Inflammatory macrophage treated with lipopolysaccharide for 1 hour (primary cell): ENCODE measurements at regions not wholly inside any gene's neighbourhood (a gene's known extent, or its start where the extent isn't known, plus 50 kb on each side); places are given as distances from the start of the nearest gene placed in this dataset.
"Not testable (repeated sequence)": the region's sequence is repeated elsewhere in the genome, so short reads cannot be mapped to it uniquely, and the experiment has no call there.

Experiments used
- DNase-seq, 2 donors: peaks; one replicate each; pipeline ENCODE4 v3.0.0-alpha.2; 2020 to 2022

DNA sequence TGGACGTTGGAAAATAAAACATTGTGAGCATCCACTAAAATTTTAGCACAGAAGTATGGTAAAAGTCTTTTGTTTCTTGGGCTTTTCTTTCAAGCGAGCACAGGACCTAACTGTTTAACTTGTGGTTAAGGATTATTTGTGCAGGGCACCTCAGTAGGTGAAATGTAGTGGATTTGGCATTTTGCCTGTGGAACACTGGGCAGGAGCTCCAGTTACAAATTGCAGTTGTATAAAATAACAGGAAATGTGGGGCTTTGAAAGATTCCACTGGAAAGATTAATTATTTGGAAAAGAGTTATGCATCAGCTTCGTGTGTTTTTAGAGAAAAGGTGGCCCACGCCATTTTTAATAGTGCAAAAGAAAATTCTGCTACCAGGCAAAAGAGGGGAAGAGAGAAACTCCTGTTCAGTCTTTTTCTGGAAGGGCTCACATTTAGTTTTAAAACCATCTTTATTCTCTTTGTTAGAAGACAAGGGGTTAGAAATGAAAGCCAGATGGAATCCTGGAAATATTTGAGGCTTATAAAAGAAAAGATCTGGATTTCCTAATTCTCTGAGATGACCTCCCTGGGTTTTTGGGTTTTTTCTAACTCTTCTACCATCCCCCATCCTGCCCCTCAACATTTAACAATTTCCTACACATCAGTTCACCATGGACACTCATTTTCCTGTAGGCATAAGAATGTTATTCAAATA lies 144.3 kb upstream of the SERTAD2 start:
- no peak for DNase-seq

DNA sequence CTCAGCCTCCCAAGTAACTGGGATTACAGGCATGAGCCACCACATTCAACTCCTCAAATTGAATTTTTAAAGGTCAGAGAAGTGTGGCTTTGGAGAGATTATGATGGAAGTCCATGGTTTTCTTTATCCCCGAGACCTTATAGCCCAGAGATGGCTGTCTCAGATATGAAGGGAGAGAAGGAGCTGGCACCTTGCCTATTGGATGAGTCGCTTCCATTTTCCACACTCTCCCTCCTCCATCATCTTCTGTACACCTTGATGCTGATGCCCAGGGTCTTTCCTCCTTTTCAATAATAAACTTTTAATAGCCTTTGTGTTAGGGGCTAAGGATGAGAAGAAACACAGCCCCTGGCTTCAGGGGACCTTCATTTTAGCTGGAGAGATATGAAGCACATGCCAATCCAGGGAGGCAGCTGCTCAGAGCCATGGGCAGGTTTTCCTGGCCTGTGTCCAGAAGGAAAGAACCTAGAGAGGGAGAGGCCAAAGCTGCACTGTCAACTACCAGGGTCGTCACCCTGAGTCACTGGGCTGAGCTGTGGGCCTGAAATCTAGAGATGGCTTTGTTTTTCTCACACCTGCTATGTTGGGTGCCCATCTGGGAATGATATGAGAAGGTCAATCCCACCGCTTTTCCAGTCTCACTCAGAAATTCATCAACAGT lies 146.0 kb upstream of the SERTAD2 start:
- DNase-seq = no peak

DNA sequence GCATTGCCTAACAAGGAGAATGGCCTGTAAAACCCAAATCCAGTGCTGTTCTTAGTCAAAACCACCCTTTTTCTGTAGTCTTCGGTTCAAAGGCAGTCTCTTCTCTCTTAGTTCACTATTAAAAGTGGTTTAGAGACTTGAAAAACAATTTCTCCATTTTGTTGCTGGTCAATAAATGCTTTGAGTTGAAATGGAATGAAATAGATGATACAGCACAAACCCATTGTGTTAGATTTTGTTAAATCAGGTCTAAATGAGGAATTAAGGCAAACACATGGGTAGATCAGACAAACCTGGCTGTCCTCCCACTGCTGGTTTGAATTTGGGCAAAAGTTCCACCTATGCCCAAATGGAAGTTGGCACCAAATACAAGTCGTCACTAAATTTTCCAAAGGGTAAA lies 150.1 kb upstream of the SERTAD2 start:
- no peak for DNase-seq

DNA sequence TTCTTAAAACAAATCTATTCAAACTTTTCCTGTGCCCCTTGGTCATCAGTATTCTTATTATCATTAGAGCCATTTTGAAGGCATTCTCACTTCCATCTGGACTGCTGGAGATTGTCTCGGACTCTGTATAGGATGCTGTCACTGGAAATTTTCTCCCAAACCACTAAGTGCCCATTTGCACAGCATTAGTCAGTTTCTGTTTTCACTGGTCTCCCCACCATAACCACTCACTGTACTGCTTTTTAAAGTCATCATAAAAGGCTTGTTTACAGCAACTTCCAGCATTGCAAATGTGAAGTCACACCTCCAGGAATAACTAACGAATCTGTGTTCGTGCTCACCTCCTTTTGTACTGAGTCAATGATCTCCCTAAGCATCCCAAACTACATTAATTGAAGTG lies 150.9 kb upstream of the SERTAD2 start:
- DNase-seq = no peak

DNA sequence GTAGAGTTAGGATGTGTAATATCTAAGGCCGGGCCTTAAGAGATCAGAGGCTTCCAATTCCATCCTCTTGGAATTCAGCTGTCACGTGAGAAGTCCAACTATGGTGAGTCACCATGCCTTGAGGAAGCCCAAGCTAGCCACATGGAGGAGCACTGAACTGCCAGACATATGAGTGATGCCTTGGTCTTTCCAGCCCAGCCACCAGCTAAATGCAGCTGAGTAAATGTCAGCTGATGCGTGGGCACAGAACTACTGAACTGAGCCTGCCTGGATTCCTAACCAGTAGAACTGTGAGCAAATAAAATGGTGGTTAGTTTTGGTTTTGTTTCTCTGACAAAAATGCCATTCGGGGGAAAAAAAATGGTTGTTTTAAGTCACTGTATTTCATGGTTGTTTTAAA lies 153.7 kb upstream of the SERTAD2 start:
- peak; percentile 84 to 98 for DNase-seq

DNA sequence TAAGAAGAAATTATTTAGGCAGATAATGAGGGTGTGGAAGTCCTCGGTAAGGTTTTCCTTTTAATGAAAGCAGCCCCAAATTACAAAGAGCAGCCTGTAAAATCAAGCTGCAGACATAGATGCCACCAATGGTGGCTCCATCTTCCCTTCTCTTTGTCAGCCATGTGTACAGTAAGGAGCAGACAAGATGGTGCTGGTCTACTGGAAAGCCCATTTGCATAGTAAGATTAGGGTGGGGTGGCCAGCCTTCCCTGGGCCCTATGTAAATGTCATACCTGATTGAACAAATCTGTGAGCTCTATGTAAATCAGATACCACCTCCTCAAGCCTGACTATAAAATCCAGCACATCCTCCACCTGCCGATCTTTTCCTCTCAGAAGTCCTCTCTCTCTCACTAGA lies 154.4 kb upstream of the SERTAD2 start:
- DNase-seq = no peak

DNA sequence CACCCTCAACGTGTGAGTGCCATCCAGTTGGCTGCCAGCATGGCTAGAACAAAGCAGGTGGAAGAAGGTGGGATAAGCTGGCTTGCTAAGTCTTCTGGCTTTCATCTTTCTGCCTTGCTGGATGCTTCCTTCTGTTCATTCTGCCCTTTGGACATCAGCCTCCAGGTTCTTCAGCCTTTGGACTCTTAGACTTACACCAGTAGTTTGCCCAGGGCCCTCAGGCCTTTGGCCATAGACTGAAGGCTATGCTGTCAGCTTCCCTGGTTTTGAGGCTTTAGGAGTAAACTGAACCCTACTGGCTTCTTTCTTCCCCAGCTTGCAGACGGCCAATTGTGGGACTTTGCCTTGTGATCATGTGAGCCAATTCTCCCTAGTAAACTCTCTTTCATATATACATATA lies 155.0 kb upstream of the SERTAD2 start:
- no peak for DNase-seq

DNA sequence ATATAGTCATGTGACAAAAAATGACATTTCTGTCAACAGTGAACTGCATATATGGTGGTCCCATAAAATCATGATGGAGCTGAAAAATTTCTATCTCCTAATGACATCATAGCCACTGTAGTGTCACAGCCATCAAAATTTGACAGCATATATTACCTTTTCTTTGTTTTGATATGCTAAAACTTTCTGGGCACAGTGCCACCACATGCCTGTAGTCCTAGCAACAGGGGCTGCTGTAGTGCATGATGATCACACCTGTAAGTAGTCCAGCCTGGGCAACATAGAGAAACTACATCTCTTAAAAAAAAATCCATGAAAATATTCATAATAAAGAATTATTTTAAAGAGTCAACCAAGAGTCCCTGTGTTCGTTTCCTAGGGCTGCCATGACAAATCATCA lies 155.5 kb upstream of the SERTAD2 start:
- no peak for DNase-seq

DNA sequence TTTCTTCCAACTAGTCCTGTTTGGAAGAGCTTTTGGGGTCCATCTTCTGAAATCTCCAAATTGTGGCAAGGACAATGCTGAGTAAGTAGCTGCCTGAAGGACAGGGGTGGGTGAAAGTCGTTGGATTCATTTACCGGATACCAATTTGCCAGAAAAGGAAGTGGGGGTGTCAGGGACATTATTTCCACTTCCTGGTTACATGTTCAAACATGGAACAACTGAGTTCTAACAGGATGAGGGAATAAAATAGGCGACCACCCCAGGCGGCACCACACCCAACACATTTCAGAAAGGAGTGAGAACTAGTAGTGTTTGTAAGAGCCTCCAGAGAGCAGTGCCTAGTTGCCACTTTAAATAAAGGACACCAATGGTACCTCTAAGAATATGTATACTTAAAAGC lies 158.6 kb upstream of the SERTAD2 start:
- peak; percentile 28 to 36 for DNase-seq

DNA sequence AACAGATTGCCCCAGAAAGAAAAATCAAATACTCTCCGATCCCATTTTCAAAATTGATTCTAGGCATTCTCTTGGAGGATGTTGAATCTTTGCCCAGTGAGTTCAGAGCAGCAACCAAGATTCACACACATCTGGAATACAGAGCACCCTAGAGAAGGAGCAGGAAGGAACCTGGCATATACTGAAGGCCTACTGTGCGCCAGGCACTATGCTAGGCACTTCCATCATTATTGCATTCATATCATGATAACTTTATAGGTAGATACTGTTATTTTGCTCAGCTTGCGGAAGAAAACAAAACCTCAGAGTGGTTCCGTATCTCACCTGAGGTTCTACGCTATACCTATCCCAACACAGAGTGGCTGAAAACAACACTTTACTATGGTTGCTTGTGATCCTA lies 160.3 kb upstream of the SERTAD2 start:
- DNase-seq = no peak

DNA sequence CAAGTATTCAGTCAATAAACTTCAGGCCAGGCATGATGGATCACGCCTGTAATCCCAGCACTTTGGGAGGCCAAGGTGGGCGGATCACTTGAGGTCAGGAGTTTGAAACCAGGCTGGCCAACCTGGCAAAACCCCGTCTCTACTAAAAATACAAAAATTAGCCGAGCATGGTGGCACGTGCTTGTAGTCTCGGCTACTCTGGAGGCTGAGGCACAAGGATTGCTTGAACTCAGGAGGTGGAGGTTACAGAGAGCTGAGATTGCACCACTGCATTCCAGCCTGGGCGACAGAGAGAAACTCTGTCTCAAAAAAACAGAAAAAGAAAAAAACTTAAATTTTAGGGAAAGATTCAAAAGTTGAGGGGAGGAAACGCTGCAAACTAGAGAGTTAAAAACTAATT lies 162.8 kb upstream of the SERTAD2 start:
- not testable (repeated sequence) for DNase-seq

DNA sequence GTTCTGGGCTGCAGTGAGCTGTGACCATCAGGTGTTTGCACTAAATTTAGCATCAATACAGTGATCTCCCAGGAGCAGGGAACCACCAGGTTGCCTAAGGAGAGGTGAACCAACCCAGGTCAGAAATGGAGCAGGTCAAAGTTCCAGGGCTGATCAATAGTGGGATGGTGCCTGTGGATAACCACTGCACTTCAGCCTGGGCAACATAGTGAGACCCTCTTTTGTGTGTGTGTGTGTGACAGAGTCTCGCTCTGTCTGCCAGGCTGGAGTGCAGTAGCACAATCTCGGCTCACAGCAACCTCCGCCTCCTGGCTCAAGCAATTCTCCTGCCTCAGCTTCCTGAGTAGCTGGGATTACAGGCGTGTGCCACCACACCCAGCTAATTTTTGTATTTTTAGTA lies 163.7 kb upstream of the SERTAD2 start:
- DNase-seq = no peak

DNA sequence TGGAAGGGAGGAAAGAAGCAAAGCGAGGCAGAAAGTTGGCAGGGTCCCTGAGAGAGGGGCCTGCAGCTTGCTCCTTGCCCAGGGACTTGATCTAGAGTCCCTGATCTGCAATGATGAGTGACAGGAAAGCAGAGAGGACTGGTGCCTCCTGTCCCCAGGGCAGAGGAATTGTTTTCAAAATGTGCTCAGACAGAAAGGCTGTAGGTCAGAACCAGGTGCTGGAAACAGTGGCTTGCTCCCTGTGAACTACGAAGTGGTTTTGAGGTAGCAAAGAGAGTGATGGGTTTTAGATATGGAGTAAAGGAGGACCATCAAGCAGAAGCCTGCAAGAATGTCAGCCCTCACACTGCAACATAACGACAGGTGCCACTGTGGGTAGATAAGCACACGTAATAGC lies 164.9 kb upstream of the SERTAD2 start:
- no peak for DNase-seq

DNA sequence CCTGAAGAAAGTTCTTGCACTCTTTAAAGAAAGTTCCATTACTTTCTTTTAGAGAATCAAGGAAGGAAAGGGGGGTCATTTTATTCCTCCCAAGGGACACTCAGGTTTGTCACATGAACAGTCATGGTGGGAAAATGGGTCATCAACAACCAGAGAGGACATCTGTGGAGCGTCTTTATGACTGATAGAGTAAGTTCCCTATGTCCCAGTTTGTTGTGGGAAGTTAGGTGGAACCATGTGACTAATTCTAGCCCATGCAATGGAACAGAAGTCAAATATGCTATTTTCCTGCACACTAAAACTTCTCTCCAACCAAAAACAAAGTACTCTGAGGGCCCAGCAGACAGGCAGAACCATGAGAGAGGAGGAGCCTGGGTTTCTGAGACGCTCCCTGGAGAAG lies 165.6 kb upstream of the SERTAD2 start:
- DNase-seq = peak; percentile 29 to 69

DNA sequence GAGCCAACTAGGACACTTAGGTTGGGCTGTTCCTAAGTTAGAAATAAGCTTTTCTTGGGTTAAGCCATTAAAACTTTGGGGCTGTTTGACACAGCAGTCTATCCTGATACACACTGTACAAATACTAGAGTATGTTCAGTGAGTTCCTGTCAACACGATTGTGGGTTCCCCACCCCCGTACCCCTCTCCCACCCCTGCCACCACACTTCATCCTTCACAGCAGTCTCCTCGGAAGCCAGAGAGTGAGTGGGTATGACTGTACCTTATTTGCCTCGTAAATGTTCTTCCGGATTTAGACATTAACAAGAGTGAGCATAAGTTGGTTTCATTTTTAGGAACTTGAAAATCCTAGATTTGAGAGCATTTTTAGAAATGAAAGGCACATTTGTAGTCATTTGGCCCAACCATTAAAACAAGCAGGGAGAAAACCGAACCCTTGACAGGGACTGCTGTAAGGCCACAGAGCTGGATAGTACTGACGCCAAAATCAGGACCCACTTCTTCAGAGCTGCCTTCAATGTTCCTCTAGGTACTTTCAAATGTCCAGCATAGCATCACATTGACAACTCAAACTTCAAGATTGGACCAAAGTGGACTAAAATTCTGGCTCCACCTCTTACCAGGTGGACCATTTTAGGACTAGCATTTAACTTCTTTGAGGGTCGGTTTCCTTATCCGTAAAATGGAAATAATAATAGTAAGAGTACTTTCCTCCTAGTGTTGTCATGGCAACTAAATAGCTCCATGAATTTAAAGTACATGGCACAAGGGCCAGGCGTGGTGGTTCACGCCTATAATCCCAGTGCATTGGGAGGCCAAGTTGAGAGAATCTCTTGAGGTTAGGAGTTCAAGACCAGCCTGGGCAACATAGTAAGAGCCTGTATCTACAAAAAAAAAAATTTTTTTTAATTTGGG lies 166.3 kb upstream of the SERTAD2 start:
- peak; percentile 30 to 59 for DNase-seq

DNA sequence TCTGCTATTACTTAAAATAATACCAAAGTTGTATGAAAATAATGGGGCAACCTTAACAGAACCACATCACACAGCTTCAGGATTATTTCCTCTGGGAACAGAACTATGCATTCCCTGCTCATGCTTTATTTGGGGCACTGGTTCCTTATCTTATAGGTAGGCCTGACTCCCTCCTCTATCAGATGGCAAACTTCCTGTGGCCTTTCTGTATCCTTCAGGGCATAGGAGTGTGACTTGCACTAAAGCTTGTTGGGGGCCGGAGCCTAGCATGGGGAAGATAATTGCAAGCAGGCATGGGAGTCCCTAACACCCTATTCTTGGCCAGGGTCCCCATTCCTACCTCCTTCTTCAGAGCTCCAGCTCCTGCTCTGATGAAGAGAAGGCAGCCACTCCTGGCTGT lies 167.2 kb upstream of the SERTAD2 start:
- DNase-seq = no peak

DNA sequence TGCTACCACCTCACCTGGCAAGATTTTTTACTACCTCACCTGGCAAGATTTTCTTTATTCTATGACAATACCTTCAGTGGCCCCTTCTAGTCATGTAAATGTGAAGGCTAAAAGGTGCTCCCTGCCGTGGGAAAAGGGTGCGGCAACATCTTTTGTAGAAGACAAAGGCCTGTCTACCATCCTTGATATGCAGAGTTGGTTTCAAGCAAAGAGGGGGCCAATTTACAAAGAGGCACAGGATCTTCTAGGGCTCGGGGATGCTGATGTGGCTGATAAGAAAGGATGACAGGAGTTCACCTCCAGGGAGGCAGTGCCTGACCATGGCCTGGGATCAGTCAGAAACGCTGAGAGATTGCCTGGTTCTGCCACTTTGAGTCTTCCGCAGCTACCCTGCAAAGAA lies 165.4 kb upstream of the SLC1A4 start:
- DNase-seq = no peak

DNA sequence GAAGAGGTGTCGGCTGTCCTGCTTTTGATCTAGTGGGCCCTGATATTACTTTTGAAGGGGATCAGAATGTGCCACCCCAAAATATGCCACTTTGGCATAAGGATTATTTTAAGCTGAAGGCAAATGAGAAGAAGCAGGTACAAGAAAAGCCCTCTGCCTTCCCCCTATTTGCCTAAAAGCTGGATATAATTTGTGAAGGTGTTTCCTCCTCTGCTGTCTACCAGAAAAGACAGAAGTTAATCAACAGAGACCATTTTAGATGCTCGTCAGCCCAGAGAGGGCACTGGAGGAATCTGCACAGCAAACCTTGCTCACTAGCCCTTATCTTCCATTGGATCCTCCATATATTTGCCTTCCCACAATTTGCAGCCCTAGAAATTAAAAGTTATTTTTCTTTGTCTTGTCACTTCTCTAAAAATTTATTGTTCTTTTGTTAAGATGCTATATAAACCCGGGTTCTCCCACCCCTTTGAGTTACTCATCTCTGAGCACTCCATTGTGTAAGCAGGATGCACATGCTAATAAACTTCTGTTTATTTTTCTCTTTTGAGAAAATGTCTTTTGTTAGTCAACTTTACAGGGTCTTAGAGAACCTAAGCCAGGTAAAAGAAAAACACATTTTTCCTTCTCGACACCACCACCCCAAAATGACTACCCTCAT lies 163.2 kb upstream of the SLC1A4 start:
- peak; percentile 54 to 60 for DNase-seq

DNA sequence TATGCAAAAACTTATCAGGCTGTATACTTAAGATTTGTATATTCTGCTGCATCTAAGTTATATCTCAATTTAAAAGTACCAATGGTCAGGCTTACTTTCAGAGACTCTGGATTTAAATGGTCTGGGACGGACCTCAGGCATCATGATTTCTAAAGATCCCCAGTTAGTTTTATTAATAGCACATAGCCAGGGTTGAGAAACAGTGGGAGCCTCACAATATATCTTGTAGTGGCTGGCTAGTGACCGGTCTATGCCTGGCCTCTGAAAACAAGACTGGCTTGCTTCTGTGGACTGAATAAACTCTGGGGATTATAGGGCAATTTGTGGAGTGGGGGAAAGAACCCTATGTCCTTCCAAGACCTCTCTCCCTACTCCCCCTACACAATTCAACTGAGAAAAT lies 162.5 kb upstream of the SLC1A4 start:
- DNase-seq = no peak

DNA sequence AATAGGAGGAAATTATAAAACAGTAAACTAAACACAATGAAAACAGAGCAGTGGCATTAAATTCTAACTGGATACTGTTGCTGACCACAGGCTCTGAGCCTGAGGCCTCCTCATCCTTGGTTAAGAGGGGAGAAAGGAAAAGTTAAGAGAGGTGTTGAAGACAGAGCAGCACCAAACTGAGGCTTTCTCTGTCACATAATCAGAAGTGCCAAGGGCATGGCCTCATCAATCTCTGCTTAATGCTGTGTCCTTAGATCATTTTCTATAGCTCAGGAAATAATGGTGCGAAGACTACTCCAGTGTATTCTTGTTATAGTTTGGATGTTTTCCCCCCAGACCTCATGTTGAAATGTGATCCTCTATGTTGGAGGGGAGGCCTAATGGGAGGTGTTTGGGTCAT lies 160.9 kb upstream of the SLC1A4 start:
- DNase-seq = no peak

DNA sequence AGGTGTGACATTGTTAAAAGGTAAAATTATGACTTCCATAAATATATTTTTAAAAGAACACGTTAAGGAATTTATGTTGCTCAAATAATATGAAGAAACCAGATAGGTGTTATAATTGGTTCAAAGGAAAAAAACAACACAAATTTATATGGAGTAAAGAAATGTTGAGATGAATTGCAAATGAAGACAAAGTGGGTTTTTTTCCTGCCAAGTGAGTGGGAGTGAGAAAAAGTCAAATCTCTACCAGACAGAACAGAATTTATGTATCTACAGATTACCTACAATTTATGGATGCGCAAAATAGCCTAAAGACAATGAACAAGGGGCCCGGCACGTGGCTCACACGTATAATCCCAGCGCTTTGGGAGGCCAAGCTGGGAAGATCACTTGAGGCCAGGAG lies 159.7 kb upstream of the SLC1A4 start:
- DNase-seq = no peak

DNA sequence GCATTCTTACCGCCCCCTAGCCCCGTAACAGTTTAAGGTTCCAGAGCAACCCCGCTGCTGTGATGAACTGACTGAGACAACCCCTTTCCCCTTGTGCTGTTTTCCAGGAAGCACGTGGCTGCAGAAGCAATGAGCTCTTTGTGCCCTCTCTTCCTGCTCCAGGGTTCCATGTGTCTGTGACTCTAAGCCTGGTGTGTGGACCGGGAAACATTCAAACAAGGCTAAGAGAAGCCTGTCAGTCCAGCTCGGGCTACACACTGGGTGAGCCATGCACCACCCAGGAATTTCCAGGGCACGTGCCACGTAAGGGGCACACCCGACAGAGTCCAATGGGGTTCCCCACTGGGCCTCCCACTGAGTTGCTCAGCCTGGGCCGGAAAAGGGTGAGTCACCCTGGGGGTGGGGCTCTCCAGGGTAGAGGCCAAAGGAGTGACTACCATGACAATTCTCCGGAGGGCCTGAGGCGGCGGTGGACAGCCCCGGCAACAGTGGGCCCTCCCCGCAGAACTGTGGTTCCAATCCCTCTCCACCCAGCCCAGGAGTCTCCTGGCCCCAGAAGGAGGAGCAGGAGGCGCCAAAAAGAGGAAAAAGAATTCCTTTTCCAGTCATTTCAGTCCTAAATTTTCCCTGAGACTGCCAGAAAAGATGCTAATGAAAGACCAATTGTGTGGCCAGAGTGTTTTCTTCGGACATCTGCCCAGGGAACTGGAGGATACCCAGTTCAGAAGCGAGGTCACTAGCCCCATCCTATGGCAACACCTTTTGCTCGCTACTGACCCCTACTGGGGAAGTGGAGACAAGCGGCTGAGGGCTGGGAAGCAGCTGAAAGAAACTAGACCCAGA lies 157.8 kb upstream of the SLC1A4 start:
- peak; percentile 98 to 99 for DNase-seq

DNA sequence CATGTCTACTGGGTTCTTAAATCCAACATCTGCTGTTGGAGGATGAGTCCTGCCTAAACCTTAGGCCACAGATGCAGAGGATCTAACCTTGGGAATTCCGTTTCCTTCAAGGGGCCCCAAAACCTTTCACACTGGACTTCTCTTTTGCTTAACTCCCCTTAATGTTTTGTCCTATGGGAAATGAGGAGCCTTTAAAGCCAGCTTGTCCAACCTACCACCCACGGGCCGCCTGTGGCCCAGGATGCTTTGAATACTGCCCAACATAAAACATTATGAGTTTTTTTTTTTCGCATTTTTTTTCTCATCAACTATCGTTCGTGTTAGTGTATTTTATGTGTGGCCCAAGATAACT lies 157.2 kb upstream of the SLC1A4 start:
- DNase-seq = no peak
